GM23338 (cell line): ENCODE measurements at regions not wholly inside any gene's neighbourhood (a gene's known extent, or its start where the extent isn't known, plus 50 kb on each side); places are given as distances from the start of the nearest gene placed in this dataset.

ENCODE experiments used
- CREB1 ChIP-seq: fragments of 250-450 bp; sonication (Bioruptor Pico); IDR thresholded peaks from 2 replicates; pipeline ENCODE4 v1.5.0; 2020; ENCODE audit warnings: low read depth, mild to moderate bottlenecking, moderate library complexity
- CTCF ChIP-seq, 2 experiments: fragments of 200-600 bp in 1 of 2; sonication (generic) in 1 of 2; conservative IDR thresholded peaks; 2 replicates each; pipeline versions ENCODE4 v1.5.1 to v1.6.1; 2016 to 2017; ENCODE audit warnings: antibody characterized with exemption in 2 of 2, low read depth in 2 of 2, mild to moderate bottlenecking in 2 of 2, moderate library complexity in 1 of 2
- ETS1 ChIP-seq: IDR thresholded peaks from 2 replicates; pipeline ENCODE4 v1.6.1; 2016; ENCODE audit warnings: antibody characterized with exemption
- EZH2 ChIP-seq: fragments of 200-600 bp; sonication (generic); IDR thresholded peaks from one replicate; pipeline ENCODE4 v1.8.0; 2017; ENCODE audit warnings: antibody characterized with exemption, mild to moderate bottlenecking, low read depth; ENCODE audit not compliant: unreplicated experiment
- EZH2phosphoT487 ChIP-seq: fragments of 200-600 bp; sonication (generic); IDR thresholded peaks from one replicate; pipeline ENCODE4 v1.8.1; 2018; ENCODE audit warnings: antibody characterized with exemption; ENCODE audit not compliant: unreplicated experiment
- JUNB ChIP-seq: IDR thresholded peaks from one replicate; pipeline ENCODE4 v1.6.1; 2016; ENCODE audit warnings: antibody characterized with exemption; ENCODE audit not compliant: unreplicated experiment
- NANOG ChIP-seq: IDR thresholded peaks from 2 replicates; pipeline ENCODE4 v1.6.1; 2016; ENCODE audit warnings: antibody characterized with exemption, borderline replicate concordance
- POLR2AphosphoS5 ChIP-seq: IDR thresholded peaks from 2 replicates; pipeline ENCODE4 v1.6.1; 2016; ENCODE audit warnings: antibody characterized with exemption, low read depth
- STAT1 ChIP-seq: IDR thresholded peaks from one replicate; pipeline ENCODE4 v1.6.1; 2016; ENCODE audit warnings: antibody characterized with exemption; ENCODE audit not compliant: unreplicated experiment
- ZNF331 ChIP-seq: fragments of 250-450 bp; sonication (Bioruptor Pico); IDR thresholded peaks from 2 replicates; pipeline ENCODE4 v1.5.0; 2020; ENCODE audit warnings: low read depth, mild to moderate bottlenecking, moderate library complexity
- TF ChIP-seq, protein P1 (sequence below): fragments of 250-450 bp; sonication (Bioruptor Pico); IDR thresholded peaks from 2 replicates; pipeline ENCODE4 v1.5.0; 2020; ENCODE audit warnings: mild to moderate bottlenecking, moderate library complexity

- TF ChIP-seq, protein P1, sequence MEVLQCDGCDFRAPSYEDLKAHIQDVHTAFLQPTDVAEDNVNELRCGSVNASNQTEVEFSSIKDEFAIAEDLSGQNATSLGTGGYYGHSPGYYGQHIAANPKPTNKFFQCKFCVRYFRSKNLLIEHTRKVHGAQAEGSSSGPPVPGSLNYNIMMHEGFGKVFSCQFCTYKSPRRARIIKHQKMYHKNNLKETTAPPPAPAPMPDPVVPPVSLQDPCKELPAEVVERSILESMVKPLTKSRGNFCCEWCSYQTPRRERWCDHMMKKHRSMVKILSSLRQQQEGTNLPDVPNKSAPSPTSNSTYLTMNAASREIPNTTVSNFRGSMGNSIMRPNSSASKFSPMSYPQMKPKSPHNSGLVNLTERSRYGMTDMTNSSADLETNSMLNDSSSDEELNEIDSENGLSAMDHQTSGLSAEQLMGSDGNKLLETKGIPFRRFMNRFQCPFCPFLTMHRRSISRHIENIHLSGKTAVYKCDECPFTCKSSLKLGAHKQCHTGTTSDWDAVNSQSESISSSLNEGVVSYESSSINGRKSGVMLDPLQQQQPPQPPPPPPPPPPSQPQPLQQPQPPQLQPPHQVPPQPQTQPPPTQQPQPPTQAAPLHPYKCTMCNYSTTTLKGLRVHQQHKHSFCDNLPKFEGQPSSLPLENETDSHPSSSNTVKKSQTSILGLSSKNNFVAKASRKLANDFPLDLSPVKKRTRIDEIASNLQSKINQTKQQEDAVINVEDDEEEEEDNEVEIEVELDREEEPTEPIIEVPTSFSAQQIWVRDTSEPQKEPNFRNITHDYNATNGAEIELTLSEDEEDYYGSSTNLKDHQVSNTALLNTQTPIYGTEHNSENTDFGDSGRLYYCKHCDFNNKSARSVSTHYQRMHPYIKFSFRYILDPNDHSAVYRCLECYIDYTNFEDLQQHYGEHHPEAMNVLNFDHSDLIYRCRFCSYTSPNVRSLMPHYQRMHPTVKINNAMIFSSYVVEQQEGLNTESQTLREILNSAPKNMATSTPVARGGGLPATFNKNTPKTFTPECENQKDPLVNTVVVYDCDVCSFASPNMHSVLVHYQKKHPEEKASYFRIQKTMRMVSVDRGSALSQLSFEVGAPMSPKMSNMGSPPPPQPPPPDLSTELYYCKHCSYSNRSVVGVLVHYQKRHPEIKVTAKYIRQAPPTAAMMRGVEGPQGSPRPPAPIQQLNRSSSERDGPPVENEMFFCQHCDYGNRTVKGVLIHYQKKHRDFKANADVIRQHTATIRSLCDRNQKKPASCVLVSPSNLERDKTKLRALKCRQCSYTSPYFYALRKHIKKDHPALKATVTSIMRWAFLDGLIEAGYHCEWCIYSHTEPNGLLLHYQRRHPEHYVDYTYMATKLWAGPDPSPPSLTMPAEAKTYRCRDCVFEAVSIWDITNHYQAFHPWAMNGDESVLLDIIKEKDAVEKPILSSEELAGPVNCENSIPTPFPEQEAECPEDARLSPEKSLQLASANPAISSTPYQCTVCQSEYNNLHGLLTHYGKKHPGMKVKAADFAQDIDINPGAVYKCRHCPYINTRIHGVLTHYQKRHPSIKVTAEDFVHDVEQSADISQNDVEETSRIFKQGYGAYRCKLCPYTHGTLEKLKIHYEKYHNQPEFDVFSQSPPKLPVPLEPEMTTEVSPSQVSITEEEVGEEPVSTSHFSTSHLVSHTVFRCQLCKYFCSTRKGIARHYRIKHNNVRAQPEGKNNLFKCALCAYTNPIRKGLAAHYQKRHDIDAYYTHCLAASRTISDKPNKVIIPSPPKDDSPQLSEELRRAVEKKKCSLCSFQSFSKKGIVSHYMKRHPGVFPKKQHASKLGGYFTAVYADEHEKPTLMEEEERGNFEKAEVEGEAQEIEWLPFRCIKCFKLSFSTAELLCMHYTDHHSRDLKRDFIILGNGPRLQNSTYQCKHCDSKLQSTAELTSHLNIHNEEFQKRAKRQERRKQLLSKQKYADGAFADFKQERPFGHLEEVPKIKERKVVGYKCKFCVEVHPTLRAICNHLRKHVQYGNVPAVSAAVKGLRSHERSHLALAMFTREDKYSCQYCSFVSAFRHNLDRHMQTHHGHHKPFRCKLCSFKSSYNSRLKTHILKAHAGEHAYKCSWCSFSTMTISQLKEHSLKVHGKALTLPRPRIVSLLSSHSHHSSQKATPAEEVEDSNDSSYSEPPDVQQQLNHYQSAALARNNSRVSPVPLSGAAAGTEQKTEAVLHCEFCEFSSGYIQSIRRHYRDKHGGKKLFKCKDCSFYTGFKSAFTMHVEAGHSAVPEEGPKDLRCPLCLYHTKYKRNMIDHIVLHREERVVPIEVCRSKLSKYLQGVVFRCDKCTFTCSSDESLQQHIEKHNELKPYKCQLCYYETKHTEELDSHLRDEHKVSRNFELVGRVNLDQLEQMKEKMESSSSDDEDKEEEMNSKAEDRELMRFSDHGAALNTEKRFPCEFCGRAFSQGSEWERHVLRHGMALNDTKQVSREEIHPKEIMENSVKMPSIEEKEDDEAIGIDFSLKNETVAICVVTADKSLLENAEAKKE (CRISPR knock-in tag): no peak
- no peak for TF ChIP-seq ETS1
- no peak for TF ChIP-seq STAT1
- no peak for TF ChIP-seq EZH2
- no peak for TF ChIP-seq NANOG
- no peak for TF ChIP-seq EZH2phosphoT487
- TF ChIP-seq CREB1 (CRISPR knock-in tag): no peak
- no peak for TF ChIP-seq ZNF331 (CRISPR knock-in tag)
- no peak for TF ChIP-seq JUNB
- TF ChIP-seq CTCF (conservative IDR thresholded peaks at IDR 0.05; ENCODE audit: low read depth in 2 of 2): no peak
- TF ChIP-seq POLR2AphosphoS5: no peak
These were observed 383.9 kb downstream of the DCAF12L2 start (continued) for GRCh38 chrX:125782184-125782583.
